Calu3 (cell line): ENCODE measurements at regions not wholly inside any gene's neighbourhood (a gene's known extent, or its start where the extent isn't known, plus 50 kb on each side); places are given as distances from the start of the nearest gene placed in this dataset.

Experiments used
- BruUV-seq: library from RNA; stranded (reverse); fragments of 400-500 nt; replicated peaks from 2 replicates; lab custom pipeline; 2021; lab: Mats Ljungman, UMichigan
- CTCF ChIA-PET: fragments of 300-600 bp; sonication (Branson Sonifier 250); formaldehyde crosslinking; loops from one replicate; lab custom pipeline; 2022; ENCODE audit warnings: antibody characterized with exemption; lab: Charles Lee
- DNase-seq: peaks from one replicate; pipeline ENCODE4 v3.0.0; 2022
- H3K27ac Mint-ChIP-seq: one replicate; pipeline ENCODE4 v1.8.0; 2022; ENCODE audit warnings: mixed read lengths; ENCODE audit not compliant: unreplicated experiment
- H3K27me3 Mint-ChIP-seq: one replicate; pipeline ENCODE4 v1.8.0; 2022; ENCODE audit warnings: mixed read lengths; ENCODE audit not compliant: unreplicated experiment
- H3K36me3 Mint-ChIP-seq: one replicate; pipeline ENCODE4 v1.8.0; 2022; ENCODE audit warnings: mild to moderate bottlenecking, moderate library complexity, mixed read lengths; ENCODE audit not compliant: insufficient read depth, unreplicated experiment
- H3K4me1 Mint-ChIP-seq: one replicate; pipeline ENCODE4 v1.8.0; 2022; ENCODE audit warnings: mild to moderate bottlenecking, low read depth, mixed read lengths; ENCODE audit not compliant: unreplicated experiment
- H3K4me3 Mint-ChIP-seq: one replicate; pipeline ENCODE4 v1.8.0; 2022; ENCODE audit warnings: mild to moderate bottlenecking, low read depth, moderate library complexity, mixed read lengths; ENCODE audit not compliant: unreplicated experiment
- H3K9me3 Mint-ChIP-seq: one replicate; pipeline ENCODE4 v1.8.0; 2022; ENCODE audit warnings: low read depth, mixed read lengths; ENCODE audit not compliant: unreplicated experiment
- CTCF ChIP-seq: fragments of 200-600 bp; IDR thresholded peaks from one replicate; pipeline ENCODE4 v1.8.0; 2022; ENCODE audit warnings: antibody characterized with exemption; ENCODE audit not compliant: unreplicated experiment
- intact Hi-C: fragments of 100-400 bp; cut with micrococcal nuclease; formaldehyde crosslinking; loops from one replicate; pipeline ENCODE4 v1.10.0; 2022; ENCODE audit not compliant: unreplicated experiment

- no peak for TF ChIP-seq CTCF
- Mint-ChIP-seq H3K27ac (no peak overlapping the region), H3K9me3 (peaks cover 7% of the 10 kb centered on the region), H3K27me3 (no peaks in the 10 kb centered on the region), H3K4me1 (no peaks in the 10 kb centered on the region), H3K4me3 (no peak overlapping the region), H3K36me3 (no peaks in the 10 kb centered on the region)
- no peak for DNase-seq
- intact Hi-C loops = no loop called here
- no TSS peak for BruUV-seq
- CTCF ChIA-PET = no interaction called here
Observed at GRCh38 chr10:56505555-56505954, 144.5 kb upstream of the ZWINT start.

GRCh38 chr10:56496186-56496486 is 135.1 kb upstream of the ZWINT start:
- Mint-ChIP-seq H3K4me1 (no peaks in the 10 kb centered on the region), H3K27me3 (no peaks in the 10 kb centered on the region), H3K9me3 (no peaks in the 10 kb centered on the region), H3K27ac (no peak overlapping the region), H3K36me3 (no peaks in the 10 kb centered on the region), H3K4me3 (no peak overlapping the region)
- no peak for TF ChIP-seq CTCF
- CTCF ChIA-PET = no interaction called here
- intact Hi-C loops = no loop called here
- DNase-seq = no peak
- BruUV-seq = no TSS peak

GRCh38 chr10:56487746-56488145 is 126.7 kb upstream of the ZWINT start:
- Mint-ChIP-seq H3K27ac (no peak overlapping the region), H3K36me3 (no peaks in the 10 kb centered on the region), H3K4me3 (no peak overlapping the region), H3K27me3 (no peaks in the 10 kb centered on the region), H3K4me1 (no peaks in the 10 kb centered on the region), H3K9me3 (no peaks in the 10 kb centered on the region)
- no TSS peak for BruUV-seq
- intact Hi-C loops = no loop called here
- TF ChIP-seq CTCF = no peak
- CTCF ChIA-PET = no interaction called here
- DNase-seq = no peak

- Mint-ChIP-seq H3K9me3 (peaks cover 4% of the 10 kb centered on the region), H3K36me3 (no peaks in the 10 kb centered on the region), H3K27me3 (no peaks in the 10 kb centered on the region), H3K4me1 (no peaks in the 10 kb centered on the region), H3K4me3 (no peak overlapping the region), H3K27ac (no peak overlapping the region)
- CTCF ChIA-PET = no interaction called here
- BruUV-seq = no TSS peak
- DNase-seq = no peak
- intact Hi-C loops = no loop called here
- TF ChIP-seq CTCF = no peak
Observed at GRCh38 chr10:56481521-56482091, 120.5 kb upstream of the ZWINT start.

- no peak for TF ChIP-seq CTCF
- H3K4me3 Mint-ChIP-seq = no peak overlapping the region
- no peaks in the 10 kb centered on the region for H3K36me3 Mint-ChIP-seq
- BruUV-seq = no TSS peak
- no peak overlapping the region for H3K27ac Mint-ChIP-seq
- no peaks in the 10 kb centered on the region for H3K27me3 Mint-ChIP-seq
- no peaks in the 10 kb centered on the region for H3K9me3 Mint-ChIP-seq
- no peaks in the 10 kb centered on the region for H3K4me1 Mint-ChIP-seq
- no peak for DNase-seq
- CTCF ChIA-PET = no interaction called here
- intact Hi-C loops = no loop called here
Observed at GRCh38 chr10:56472978-56473377, 111.9 kb upstream of the ZWINT start.
